ENCODE measurements at regions not wholly inside any gene's neighbourhood (a gene's known extent, or its start where the extent isn't known, plus 50 kb on each side); places are given as distances from the start of the nearest gene placed in this dataset.

GRCh38 chr18:30578707-30579106 lies 463.8 kb downstream of the DSC3 start:
- TF ChIP-seq FOXS1 (CRISPR knock-in tag; IDR thresholded peaks at IDR 0.05) = no peak
- no peak for TF ChIP-seq MYC (IDR thresholded peaks at IDR 0.05; ENCODE audit: borderline replicate concordance, low read length)
- TF ChIP-seq E2F6 (IDR thresholded peaks at IDR 0.05; ENCODE audit: borderline replicate concordance, low read depth) = no peak
- no peak for TF ChIP-seq RAD21 (conservative IDR thresholded peaks at IDR 0.05 in 1 of 2, IDR thresholded peaks at IDR 0.05 in 1 of 2)
- no peak for TF ChIP-seq HMGXB4 (CRISPR knock-in tag; IDR thresholded peaks at IDR 0.05; ENCODE audit: borderline replicate concordance)
- TF ChIP-seq EHMT2 (IDR thresholded peaks at IDR 0.05; ENCODE audit: low read depth) = no peak
- no peak for TF ChIP-seq CHD4 (IDR thresholded peaks at IDR 0.05; ENCODE audit: borderline replicate concordance)
- no peak for TF ChIP-seq TP53 (CRISPR knock-in tag; IDR thresholded peaks at IDR 0.05)
- no peak for TF ChIP-seq GATA3 (IDR thresholded peaks at IDR 0.05; ENCODE audit: borderline replicate concordance)
- no peak for TF ChIP-seq FOSL2 (IDR thresholded peaks at IDR 0.05)
- no peak for TF ChIP-seq FOSL2 (CRISPR knock-in tag; IDR thresholded peaks at IDR 0.05)
- no peaks in the 10 kb centered on the region for H3K4me1 ChIP-seq
- CTCF ChIA-PET = no interaction called here
- no peak overlapping the region for H3K4me3 ChIP-seq
- no peak overlapping the region for H3K4me2 ChIP-seq
- ATAC-seq (no peak), FAIRE-seq (no peak), DNase-seq (ENCODE audit: low read depth in 1 of 2, low spot score in 1 of 2) (no peak)
- H3K9me3 ChIP-seq = no peaks in the 10 kb centered on the region
- POLR2A ChIA-PET = no interaction called here
- 0% methylated on average over 2 of the region's 2 CpGs for WGBS (ENCODE audit: missing lambda C conversion rate)
- no peak overlapping the region for H3K27ac ChIP-seq

- no peak overlapping the region for H3K4me2 ChIP-seq
- CTCF ChIA-PET = no interaction called here
Observed at GRCh38 chr18:30572214-30572613, 470.3 kb downstream of the DSC3 start.

More at GRCh38 chr18:30572214-30572613, 470.3 kb downstream of the DSC3 start:
- DNase-seq (ENCODE audit: low read depth in 1 of 2, low spot score in 1 of 2) (no peak), ATAC-seq (no peak), FAIRE-seq (no peak)
- Histone ChIP-seq H3K9me3 (no peaks in the 10 kb centered on the region), H3K4me3 (no peak overlapping the region), H3K27ac (no peak overlapping the region), H3K4me1 (no peaks in the 10 kb centered on the region)
- WGBS (ENCODE audit: missing lambda C conversion rate) = 2% methylated on average over 2 of the region's 2 CpGs
- TF ChIP-seq CEBPB (IDR thresholded peaks at IDR 0.05) (no peak), HOXB5 (CRISPR knock-in tag; IDR thresholded peaks at IDR 0.05) (no peak), EP300 (IDR thresholded peaks at IDR 0.05) (no peak), ESRRA (IDR thresholded peaks at IDR 0.05; ENCODE audit: borderline replicate concordance, low read length) (no peak), TFCP2L1 (CRISPR knock-in tag; IDR thresholded peaks at IDR 0.05) (no peak), FOSL2 (IDR thresholded peaks at IDR 0.05) (no peak), FOSL2 (CRISPR knock-in tag; IDR thresholded peaks at IDR 0.05) (no peak), RCOR1 (IDR thresholded peaks at IDR 0.05; ENCODE audit: low read depth, low read length) (no peak), HES2 (IDR thresholded peaks at IDR 0.05) (no peak), USF2 (IDR thresholded peaks at IDR 0.05) (no peak), MAX (IDR thresholded peaks at IDR 0.05) (no peak), PBX3 (IDR thresholded peaks at IDR 0.05) (no peak), ZC3H11A (IDR thresholded peaks at IDR 0.05) (no peak), EHF (CRISPR knock-in tag; IDR thresholded peaks at IDR 0.05) (no peak), EHMT2 (IDR thresholded peaks at IDR 0.05; ENCODE audit: low read depth) (no peak), MAFK (IDR thresholded peaks at IDR 0.05; ENCODE audit: partially characterized antibody) (no peak)
- POLR2A ChIA-PET = no interaction called here
